ENCODE measurements at regions not wholly inside any gene's neighbourhood (a gene's known extent, or its start where the extent isn't known, plus 50 kb on each side); places are given as distances from the start of the nearest gene placed in this dataset.

GRCh38 chr2:64807417-64807816 lies 153.7 kb upstream of the SERTAD2 start:
- TF ChIP-seq CTCF (CRISPR knock-in tag; IDR thresholded peaks at IDR 0.05), result no peak
- no peak for TF ChIP-seq GATAD2A (CRISPR knock-in tag; IDR thresholded peaks at IDR 0.05)
- no peak for TF ChIP-seq ZNF407 (CRISPR knock-in tag; IDR thresholded peaks at IDR 0.05; ENCODE audit: not compliant biosample characterization)
- no peak for TF ChIP-seq POLR2A (IDR thresholded peaks at IDR 0.05; ENCODE audit: insufficient read depth in 1 of 2, low read depth in 2 of 2, low read length in 2 of 2)
- TF ChIP-seq ELF1 (CRISPR knock-in tag; IDR thresholded peaks at IDR 0.05), result no peak
- no peak for TF ChIP-seq ASH2L (IDR thresholded peaks at IDR 0.05; ENCODE audit: insufficient read length, low read depth, low read length)
- no peak for TF ChIP-seq ZNF777 (CRISPR knock-in tag; IDR thresholded peaks at IDR 0.05)

Data from HepG2 (cell line).